ENCODE measurements at regions not wholly inside any gene's neighbourhood (a gene's known extent, or its start where the extent isn't known, plus 50 kb on each side); places are given as distances from the start of the nearest gene placed in this dataset.

GRCh38 chr4:162727232-162727631 is 439.5 kb downstream of the NAF1 start:
- DNase-seq (ENCODE audit: low read depth), result no peak
- H3K4me3 ChIP-seq (ENCODE audit: low read length), result no peak overlapping the region
- no peak for TF ChIP-seq CTCF (IDR thresholded peaks at IDR 0.05; ENCODE audit: insufficient read depth, low read depth, low read length, missing control alignments)

GRCh38 chr4:162715401-162715800 is 451.3 kb downstream of the NAF1 start:
- DNase-seq (ENCODE audit: low read depth), result no peak
- H3K4me3 ChIP-seq (ENCODE audit: low read length), result no peak overlapping the region
- no peak for TF ChIP-seq CTCF (IDR thresholded peaks at IDR 0.05; ENCODE audit: insufficient read depth, low read depth, low read length, missing control alignments)

GRCh38 chr4:162707962-162708361 is 458.7 kb downstream of the NAF1 start:
- H3K4me3 ChIP-seq (ENCODE audit: low read length), result no peak overlapping the region
- TF ChIP-seq CTCF (IDR thresholded peaks at IDR 0.05; ENCODE audit: insufficient read depth, low read depth, low read length, missing control alignments), result no peak
- DNase-seq (ENCODE audit: low read depth), result no peak

DNA sequence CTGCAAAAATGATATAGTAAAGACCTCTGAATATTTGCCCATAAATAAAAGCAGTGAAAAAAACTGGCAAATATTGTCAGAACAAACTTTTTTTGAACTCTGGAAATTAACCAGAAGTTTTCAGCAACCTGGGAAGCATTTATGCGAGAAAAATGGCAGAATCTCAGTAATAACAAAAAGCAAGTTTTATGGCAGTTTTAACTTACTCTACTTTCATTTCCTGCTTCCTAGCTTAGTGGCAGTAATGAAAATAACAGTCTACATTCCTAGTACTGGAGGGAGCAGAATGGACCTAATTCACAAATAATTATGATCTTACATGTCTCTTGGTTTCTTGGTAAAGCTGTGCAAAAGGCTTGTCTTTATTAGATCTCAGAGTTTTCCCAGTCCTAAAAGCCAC is 460.1 kb downstream of the NAF1 start:
- no peak overlapping the region for H3K4me3 ChIP-seq (ENCODE audit: low read length)
- no peak for TF ChIP-seq CTCF (IDR thresholded peaks at IDR 0.05; ENCODE audit: insufficient read depth, low read depth, low read length, missing control alignments)
- no peak for DNase-seq (ENCODE audit: low read depth)

- no peak overlapping the region for H3K4me3 ChIP-seq (ENCODE audit: low read length)
- no peak for TF ChIP-seq CTCF (IDR thresholded peaks at IDR 0.05; ENCODE audit: insufficient read depth, low read depth, low read length, missing control alignments)
- DNase-seq (ENCODE audit: low read depth), result no peak
These were observed 460.6 kb downstream of the NAF1 start for GRCh38 chr4:162706051-162706450.

GRCh38 chr4:162705130-162705803 is 461.4 kb downstream of the NAF1 start:
- TF ChIP-seq CTCF (IDR thresholded peaks at IDR 0.05; ENCODE audit: insufficient read depth, low read depth, low read length, missing control alignments), result no peak
- no peak for DNase-seq (ENCODE audit: low read depth)
- no peak overlapping the region for H3K4me3 ChIP-seq (ENCODE audit: low read length)

DNA sequence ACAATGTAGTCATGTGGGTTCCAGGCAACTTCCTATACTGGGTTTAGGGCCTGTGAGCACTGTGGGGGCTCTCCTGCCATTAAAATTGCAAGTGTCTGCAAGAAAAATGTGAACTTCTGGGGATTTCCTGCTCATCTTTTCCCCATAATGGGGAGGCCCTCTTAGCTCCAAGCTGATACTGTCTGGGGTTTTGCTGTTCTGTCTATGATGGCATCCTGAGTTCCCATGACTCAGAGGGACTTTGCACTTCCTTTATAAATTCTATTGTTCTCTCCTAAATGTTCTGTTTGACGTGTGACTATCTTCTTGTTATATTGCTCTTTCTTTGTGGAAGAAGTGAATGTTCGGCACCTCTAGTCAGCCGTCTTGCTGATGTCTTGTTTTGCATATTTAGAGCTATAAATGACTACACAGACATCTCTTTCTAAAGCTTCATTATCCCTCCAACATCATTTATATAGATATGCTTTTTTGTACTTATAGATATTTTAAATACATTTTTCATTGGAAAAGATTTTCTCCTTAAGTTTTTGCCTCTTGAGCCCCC is 465.8 kb downstream of the NAF1 start:
- H3K4me3 ChIP-seq (ENCODE audit: low read length), result no peak overlapping the region
- DNase-seq (ENCODE audit: low read depth), result no peak
- no peak for TF ChIP-seq CTCF (IDR thresholded peaks at IDR 0.05; ENCODE audit: insufficient read depth, low read depth, low read length, missing control alignments)
